Kidney tubule cell (primary cell): ENCODE measurements at regions not wholly inside any gene's neighbourhood (a gene's known extent, or its start where the extent isn't known, plus 50 kb on each side); places are given as distances from the start of the nearest gene placed in this dataset.
"Not testable (repeated sequence)": the region's sequence is repeated elsewhere in the genome, so short reads cannot be mapped to it uniquely, and the experiment has no call there.

Source experiments
- DNase-seq: peaks from one replicate; pipeline ENCODE4 v3.0.0-alpha.2; 2018; ENCODE audit warnings: low spot score

GRCh38 chr11:38582151-38582550 lies 1984.1 kb upstream of the RAG2 start:
- no peak for DNase-seq

- no peak for DNase-seq
Observed at GRCh38 chr11:38577769-38578168, 1979.7 kb upstream of the RAG2 start.

GRCh38 chr11:38562562-38562961 lies 1964.5 kb upstream of the RAG2 start:
- DNase-seq: no peak

GRCh38 chr11:38553148-38553547 lies 1955.1 kb upstream of the RAG2 start:
- DNase-seq: no peak

GRCh38 chr11:38547462-38547861 lies 1949.4 kb upstream of the RAG2 start:
- DNase-seq: no peak

- no peak for DNase-seq
Observed at GRCh38 chr11:38543986-38544385, 1946.0 kb upstream of the RAG2 start.

GRCh38 chr11:38543311-38543710 lies 1945.3 kb upstream of the RAG2 start:
- peak; percentile 16 for DNase-seq

GRCh38 chr11:38538866-38539680 lies 1941.0 kb upstream of the RAG2 start:
- DNase-seq: no peak

GRCh38 chr11:38530226-38530625 lies 1932.2 kb upstream of the RAG2 start:
- no peak for DNase-seq

GRCh38 chr11:38524945-38525344 lies 1926.9 kb upstream of the RAG2 start:
- DNase-seq: no peak

GRCh38 chr11:38517991-38518390 lies 1920.0 kb upstream of the RAG2 start:
- DNase-seq: no peak

GRCh38 chr11:38512830-38513229 lies 1914.8 kb upstream of the RAG2 start:
- not testable (repeated sequence) for DNase-seq

- DNase-seq: no peak
Observed at GRCh38 chr11:38510041-38510440, 1912.0 kb upstream of the RAG2 start.

GRCh38 chr11:38503876-38504275 lies 1905.8 kb upstream of the RAG2 start:
- DNase-seq: no peak

GRCh38 chr11:38498721-38499120 lies 1900.7 kb upstream of the RAG2 start:
- no peak for DNase-seq

GRCh38 chr11:38491986-38492385 lies 1894.0 kb upstream of the RAG2 start:
- DNase-seq: no peak

- no peak for DNase-seq
Observed at GRCh38 chr11:38481391-38481790, 1883.4 kb upstream of the RAG2 start.

- DNase-seq: no peak
Observed at GRCh38 chr11:38476808-38477575, 1879.0 kb upstream of the RAG2 start.

- DNase-seq: no peak
Observed at GRCh38 chr11:38461751-38462150, 1863.7 kb upstream of the RAG2 start.

- DNase-seq: no peak
Observed at GRCh38 chr11:38460896-38461295, 1862.9 kb upstream of the RAG2 start.

GRCh38 chr11:38460429-38460828 lies 1862.4 kb upstream of the RAG2 start:
- DNase-seq: no peak

GRCh38 chr11:38456371-38456770 lies 1858.3 kb upstream of the RAG2 start:
- no peak for DNase-seq

- DNase-seq: no peak
Observed at GRCh38 chr11:38448284-38448683, 1850.2 kb upstream of the RAG2 start.
